ENCODE measurements at regions not wholly inside any gene's neighbourhood (a gene's known extent, or its start where the extent isn't known, plus 50 kb on each side); places are given as distances from the start of the nearest gene placed in this dataset.
"Not testable (repeated sequence)": the region's sequence is repeated elsewhere in the genome, so short reads cannot be mapped to it uniquely, and the experiment has no call there.

- FAIRE-seq (peak; percentile 68), DNase-seq (ENCODE audit: extremely low spot score, insufficient read length, low read depth) (no peak)
Measured at GRCh38 chr6:88499845-88500699, 333.9 kb upstream of the CNR1 start.

GRCh38 chr6:88499436-88499835, 333.3 kb upstream of the CNR1 start:
- DNase-seq (ENCODE audit: extremely low spot score, insufficient read length, low read depth) (no peak), FAIRE-seq (no peak)

- not testable (repeated sequence) for FAIRE-seq; DNase-seq (ENCODE audit: extremely low spot score, insufficient read length, low read depth)
Measured at GRCh38 chr6:88497403-88497802, 331.3 kb upstream of the CNR1 start.

GRCh38 chr6:88494401-88495140, 328.4 kb upstream of the CNR1 start:
- FAIRE-seq (no peak), DNase-seq (ENCODE audit: extremely low spot score, insufficient read length, low read depth) (no peak)

- DNase-seq (ENCODE audit: extremely low spot score, insufficient read length, low read depth) = no peak
- peak; percentile 93 for FAIRE-seq
Measured at GRCh38 chr6:88493717-88494116, 327.6 kb upstream of the CNR1 start.

- DNase-seq (ENCODE audit: extremely low spot score, insufficient read length, low read depth) = no peak
- FAIRE-seq = peak; percentile 49
Measured at GRCh38 chr6:88492824-88493223, 326.7 kb upstream of the CNR1 start.

- no peak for DNase-seq (ENCODE audit: extremely low spot score, insufficient read length, low read depth)
- no peak for FAIRE-seq
Measured at GRCh38 chr6:88492241-88492640, 326.1 kb upstream of the CNR1 start.

- DNase-seq (ENCODE audit: extremely low spot score, insufficient read length, low read depth) = no peak
- FAIRE-seq = no peak
Measured at GRCh38 chr6:88491266-88491880, 325.2 kb upstream of the CNR1 start.

- no peak for FAIRE-seq
- no peak for DNase-seq (ENCODE audit: extremely low spot score, insufficient read length, low read depth)
Measured at GRCh38 chr6:88490908-88491264, 324.7 kb upstream of the CNR1 start.

- no peak for FAIRE-seq
- no peak for DNase-seq (ENCODE audit: extremely low spot score, insufficient read length, low read depth)
Measured at GRCh38 chr6:88490195-88490907, 324.2 kb upstream of the CNR1 start.

- no peak for FAIRE-seq
- no peak for DNase-seq (ENCODE audit: extremely low spot score, insufficient read length, low read depth)
Measured at GRCh38 chr6:88483424-88483823, 317.3 kb upstream of the CNR1 start.

- FAIRE-seq (peak; percentile 38), DNase-seq (ENCODE audit: extremely low spot score, insufficient read length, low read depth) (no peak)
Measured at GRCh38 chr6:88482465-88482864, 316.3 kb upstream of the CNR1 start.

GRCh38 chr6:88481519-88481918, 315.4 kb upstream of the CNR1 start:
- FAIRE-seq = no peak

GRCh38 chr6:88480816-88481215, 314.7 kb upstream of the CNR1 start:
- FAIRE-seq = no peak

More at GRCh38 chr6:88481519-88481918, 315.4 kb upstream of the CNR1 start:
- no peak for DNase-seq (ENCODE audit: extremely low spot score, insufficient read length, low read depth)

GRCh38 chr6:88477413-88477812, 311.3 kb upstream of the CNR1 start:
- no peak for FAIRE-seq
- DNase-seq (ENCODE audit: extremely low spot score, insufficient read length, low read depth) = no peak

More at GRCh38 chr6:88480816-88481215, 314.7 kb upstream of the CNR1 start:
- no peak for DNase-seq (ENCODE audit: extremely low spot score, insufficient read length, low read depth)

- DNase-seq (ENCODE audit: extremely low spot score, insufficient read length, low read depth) = no peak
- no peak for FAIRE-seq
Measured at GRCh38 chr6:88476388-88476787, 310.2 kb upstream of the CNR1 start.

GRCh38 chr6:88474720-88475119, 308.6 kb upstream of the CNR1 start:
- no peak for FAIRE-seq
- no peak for DNase-seq (ENCODE audit: extremely low spot score, insufficient read length, low read depth)

- DNase-seq (ENCODE audit: extremely low spot score, insufficient read length, low read depth) (no peak), FAIRE-seq (no peak)
Measured at GRCh38 chr6:88473589-88473988, 307.4 kb upstream of the CNR1 start.

GRCh38 chr6:88472851-88473525, 306.8 kb upstream of the CNR1 start:
- FAIRE-seq (no peak), DNase-seq (ENCODE audit: extremely low spot score, insufficient read length, low read depth) (no peak)

- DNase-seq (ENCODE audit: extremely low spot score, insufficient read length, low read depth) (no peak), FAIRE-seq (no peak)
Measured at GRCh38 chr6:88459643-88460042, 293.5 kb upstream of the CNR1 start.

Data from GM18507 (cell line).